ENCODE measurements at regions not wholly inside any gene's neighbourhood (a gene's known extent, or its start where the extent isn't known, plus 50 kb on each side); places are given as distances from the start of the nearest gene placed in this dataset.

DNA sequence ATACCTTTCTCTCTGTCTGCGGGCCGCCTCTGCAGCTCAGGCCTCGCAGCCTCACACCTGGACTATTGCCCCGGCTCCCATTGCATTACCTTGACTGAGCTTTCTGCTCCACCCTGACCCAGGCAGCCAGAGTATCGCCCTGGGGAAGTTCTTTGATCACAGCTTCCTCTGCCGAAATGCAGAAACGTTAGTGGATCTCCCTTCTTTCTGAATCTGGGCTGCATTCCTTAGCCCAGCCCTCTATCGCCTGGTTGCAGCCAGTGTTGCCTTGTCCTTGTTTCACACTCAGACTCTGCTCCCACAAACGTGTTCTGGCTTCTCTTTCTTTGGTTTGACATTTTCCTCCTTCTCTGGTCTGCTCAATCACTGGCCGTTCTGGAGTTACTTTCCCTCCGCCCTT lies 195.7 kb downstream of the ADAMTS15 start:
- Histone ChIP-seq H3K4me3 (ENCODE audit: low read depth in 1 of 2, low read length in 2 of 2) (no peak overlapping the region), H3K36me3 (ENCODE audit: insufficient read depth, low read length) (no peaks in the 10 kb centered on the region), H3K27me3 (ENCODE audit: insufficient read depth, low read length, poor library complexity) (peaks cover 6% of the 10 kb centered on the region), H2AFZ (ENCODE audit: low read depth, low read length) (no peak overlapping the region), H3K9me3 (ENCODE audit: insufficient read depth, low read length, severe bottlenecking) (no peaks in the 10 kb centered on the region), H3K27ac (ENCODE audit: low read length) (no peak overlapping the region), H3K4me1 (ENCODE audit: insufficient read depth, low read length) (no peaks in the 10 kb centered on the region), H4K20me1 (ENCODE audit: insufficient read depth, low read length) (no peaks in the 10 kb centered on the region), H3K79me2 (ENCODE audit: insufficient read depth, low read length) (no peaks in the 10 kb centered on the region), H3K4me2 (ENCODE audit: insufficient read depth, low read length) (no peak overlapping the region), H3K9ac (ENCODE audit: low read depth, low read length) (no peak overlapping the region)
- ATAC-seq (ENCODE audit: insufficient read depth, low read depth) (no peak), DNase-seq (no peak)
- no peak for TF ChIP-seq EZH2 (IDR thresholded peaks at IDR 0.05; ENCODE audit: borderline replicate concordance, low read depth, low read length, severe bottlenecking)
- TF ChIP-seq, protein P1, sequence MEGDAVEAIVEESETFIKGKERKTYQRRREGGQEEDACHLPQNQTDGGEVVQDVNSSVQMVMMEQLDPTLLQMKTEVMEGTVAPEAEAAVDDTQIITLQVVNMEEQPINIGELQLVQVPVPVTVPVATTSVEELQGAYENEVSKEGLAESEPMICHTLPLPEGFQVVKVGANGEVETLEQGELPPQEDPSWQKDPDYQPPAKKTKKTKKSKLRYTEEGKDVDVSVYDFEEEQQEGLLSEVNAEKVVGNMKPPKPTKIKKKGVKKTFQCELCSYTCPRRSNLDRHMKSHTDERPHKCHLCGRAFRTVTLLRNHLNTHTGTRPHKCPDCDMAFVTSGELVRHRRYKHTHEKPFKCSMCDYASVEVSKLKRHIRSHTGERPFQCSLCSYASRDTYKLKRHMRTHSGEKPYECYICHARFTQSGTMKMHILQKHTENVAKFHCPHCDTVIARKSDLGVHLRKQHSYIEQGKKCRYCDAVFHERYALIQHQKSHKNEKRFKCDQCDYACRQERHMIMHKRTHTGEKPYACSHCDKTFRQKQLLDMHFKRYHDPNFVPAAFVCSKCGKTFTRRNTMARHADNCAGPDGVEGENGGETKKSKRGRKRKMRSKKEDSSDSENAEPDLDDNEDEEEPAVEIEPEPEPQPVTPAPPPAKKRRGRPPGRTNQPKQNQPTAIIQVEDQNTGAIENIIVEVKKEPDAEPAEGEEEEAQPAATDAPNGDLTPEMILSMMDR (IDR thresholded peaks at IDR 0.05; ENCODE audit: borderline replicate concordance, extremely low read depth, low read length, poor library complexity, severe bottlenecking), result no peak

DNA sequence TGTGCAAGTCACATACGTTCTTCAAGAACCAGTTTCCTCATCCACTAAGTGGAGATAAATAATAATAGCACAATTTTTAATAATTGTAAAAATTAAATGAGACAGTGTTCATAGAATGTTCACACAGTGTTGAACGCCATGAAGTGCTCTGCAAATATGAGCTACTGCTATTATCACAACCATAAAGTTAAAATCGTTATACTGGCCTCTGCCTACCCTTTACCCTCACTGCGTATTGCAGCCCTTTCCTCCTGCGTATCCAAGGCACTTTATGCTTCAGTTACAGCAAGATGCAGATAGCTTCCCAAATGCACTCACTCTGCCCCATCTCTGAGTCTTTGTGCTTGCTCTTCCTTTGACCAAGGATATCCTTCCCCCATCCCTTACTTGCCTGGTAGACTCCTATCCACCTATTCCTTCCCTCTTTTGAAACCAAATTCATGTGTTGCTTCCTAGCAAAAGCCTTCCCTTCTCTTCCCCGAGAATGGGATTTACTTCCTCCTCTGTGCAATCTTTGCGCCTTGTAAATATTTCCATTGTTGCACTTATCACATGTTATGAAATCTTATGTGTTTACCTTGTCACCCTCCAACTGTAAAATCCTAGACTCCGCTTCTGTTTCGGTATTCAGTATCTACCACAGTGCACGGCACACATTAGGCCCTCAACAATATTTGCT lies 196.9 kb downstream of the ADAMTS15 start:
- H3K9me3 ChIP-seq (ENCODE audit: insufficient read depth, low read length, severe bottlenecking), result no peaks in the 10 kb centered on the region
- no peak overlapping the region for H3K4me3 ChIP-seq (ENCODE audit: low read depth in 1 of 2, low read length in 2 of 2)
- H3K36me3 ChIP-seq (ENCODE audit: insufficient read depth, low read length), result no peaks in the 10 kb centered on the region
- no peaks in the 10 kb centered on the region for H4K20me1 ChIP-seq (ENCODE audit: insufficient read depth, low read length)
- no peak for TF ChIP-seq EZH2 (IDR thresholded peaks at IDR 0.05; ENCODE audit: borderline replicate concordance, low read depth, low read length, severe bottlenecking)
- TF ChIP-seq, protein P1 (IDR thresholded peaks at IDR 0.05; ENCODE audit: borderline replicate concordance, extremely low read depth, low read length, poor library complexity, severe bottlenecking), result no peak
- no peaks in the 10 kb centered on the region for H3K79me2 ChIP-seq (ENCODE audit: insufficient read depth, low read length)
- H3K27ac ChIP-seq (ENCODE audit: low read length), result no peak overlapping the region
- peaks cover 4% of the 10 kb centered on the region for H3K27me3 ChIP-seq (ENCODE audit: insufficient read depth, low read length, poor library complexity)
- no peak overlapping the region for H2AFZ ChIP-seq (ENCODE audit: low read depth, low read length)
- H3K4me1 ChIP-seq (ENCODE audit: insufficient read depth, low read length), result no peaks in the 10 kb centered on the region
- ATAC-seq (ENCODE audit: insufficient read depth, low read depth) (no peak), DNase-seq (no peak)
- H3K4me2 ChIP-seq (ENCODE audit: insufficient read depth, low read length), result no peak overlapping the region
- H3K9ac ChIP-seq (ENCODE audit: low read depth, low read length), result no peak overlapping the region

DNA sequence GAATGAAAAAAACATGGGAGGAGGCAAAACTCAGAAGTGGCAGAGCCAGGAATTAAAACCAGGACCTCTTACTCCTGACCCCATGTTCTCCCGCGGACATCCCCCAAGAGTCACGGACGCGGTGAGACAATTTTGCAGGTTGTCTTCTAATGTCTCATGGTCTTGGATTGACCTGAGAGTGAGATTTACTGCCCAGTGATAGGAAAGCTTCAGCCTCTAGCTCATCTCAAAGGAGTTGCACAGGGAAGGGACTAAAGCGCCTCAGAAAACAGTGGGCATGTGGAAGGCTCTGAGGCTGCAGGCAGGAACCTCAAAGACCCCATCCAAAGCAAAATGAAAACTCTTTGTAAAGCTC lies 197.4 kb downstream of the ADAMTS15 start:
- DNase-seq (no peak), ATAC-seq (ENCODE audit: insufficient read depth, low read depth) (no peak)
- Histone ChIP-seq H3K9me3 (ENCODE audit: insufficient read depth, low read length, severe bottlenecking) (no peaks in the 10 kb centered on the region), H3K4me2 (ENCODE audit: insufficient read depth, low read length) (no peak overlapping the region), H3K27ac (ENCODE audit: low read length) (no peak overlapping the region), H3K4me1 (ENCODE audit: insufficient read depth, low read length) (no peaks in the 10 kb centered on the region), H3K79me2 (ENCODE audit: insufficient read depth, low read length) (no peaks in the 10 kb centered on the region), H3K4me3 (ENCODE audit: low read depth in 1 of 2, low read length in 2 of 2) (no peak overlapping the region), H3K27me3 (ENCODE audit: insufficient read depth, low read length, poor library complexity) (peaks cover 4% of the 10 kb centered on the region), H3K36me3 (ENCODE audit: insufficient read depth, low read length) (no peaks in the 10 kb centered on the region), H3K9ac (ENCODE audit: low read depth, low read length) (no peak overlapping the region), H4K20me1 (ENCODE audit: insufficient read depth, low read length) (no peaks in the 10 kb centered on the region), H2AFZ (ENCODE audit: low read depth, low read length) (no peak overlapping the region)
- TF ChIP-seq, protein P1 (IDR thresholded peaks at IDR 0.05; ENCODE audit: borderline replicate concordance, extremely low read depth, low read length, poor library complexity, severe bottlenecking), result no peak
- TF ChIP-seq EZH2 (IDR thresholded peaks at IDR 0.05; ENCODE audit: borderline replicate concordance, low read depth, low read length, severe bottlenecking), result no peak
